Panc1 (cell line): ENCODE measurements at regions not wholly inside any gene's neighbourhood (a gene's known extent, or its start where the extent isn't known, plus 50 kb on each side); places are given as distances from the start of the nearest gene placed in this dataset.

Source experiments
- ATAC-seq: fragments of 200-7000 bp; cut with Tn5 transposase; 2 replicates; pipeline ENCODE4 v1.9.1; 2020; ENCODE audit warnings: mild to moderate bottlenecking, moderate library complexity
- BruUV-seq: library from RNA; stranded (reverse); fragments of 400-500 nt; replicated peaks from 2 replicates; lab custom pipeline; 2021; lab: Mats Ljungman, UMichigan
- CTCF ChIA-PET: fragments of 300-600 bp; sonication (Branson Sonifier 250); formaldehyde crosslinking; loops from one replicate; lab custom pipeline; 2022; ENCODE audit warnings: antibody characterized with exemption; lab: Charles Lee
- POLR2A ChIA-PET: fragments of 300-600 bp; sonication (Branson Sonifier 250); formaldehyde crosslinking; loops from one replicate; lab custom pipeline; 2022; ENCODE audit warnings: antibody characterized with exemption; lab: Charles Lee
- DNase-seq: peaks from one replicate; pipeline ENCODE4 v3.0.0-alpha.2; 2010; ENCODE audit warnings: low read depth, low spot score
- H3K27ac ChIP-seq: 2 replicates; pipeline ENCODE4 v1.5.1; 2011; ENCODE audit warnings: mild to moderate bottlenecking, low read length, inconsistent platforms
- H3K27me3 ChIP-seq: fragments of 200-500 bp; sonication (Bioruptor generic); 2 replicates; pipeline ENCODE4 v1.6.0; 2014; ENCODE audit warnings: low read length, inconsistent platforms; ENCODE audit not compliant: control insufficient read depth, insufficient read depth
- H3K36me3 ChIP-seq: fragments of 200-500 bp; sonication (Bioruptor generic); 2 replicates; pipeline ENCODE4 v1.5.1; 2014; ENCODE audit warnings: inconsistent platforms, mild to moderate bottlenecking, low read length, moderate library complexity; ENCODE audit not compliant: control insufficient read depth, insufficient read depth
- H3K4me1 ChIP-seq: 2 replicates; pipeline ENCODE4 v1.5.1; 2011; ENCODE audit warnings: inconsistent platforms, mild to moderate bottlenecking, low read length, moderate library complexity; ENCODE audit not compliant: control insufficient read depth, insufficient read depth
- H3K4me3 ChIP-seq, 2 experiments: 2 replicates each; pipeline ENCODE4 v1.5.1; 2011 to 2012; ENCODE audit warnings: low read depth in 2 of 2, low read length in 2 of 2, mild to moderate bottlenecking in 2 of 2, inconsistent platforms in 1 of 2, moderate library complexity in 1 of 2
- H3K9me3 ChIP-seq: fragments of 200-500 bp; sonication (Bioruptor generic); 2 replicates; pipeline ENCODE4 v1.5.1; 2014; ENCODE audit warnings: low read depth, mild to moderate bottlenecking, inconsistent platforms, low read length, moderate library complexity; ENCODE audit not compliant: control insufficient read depth, insufficient read depth
- CTCF ChIP-seq: fragments of 450-650 bp; IDR thresholded peaks from 2 replicates; pipeline ENCODE4 v1.5.1; 2017; ENCODE audit warnings: mild to moderate bottlenecking
- POLR2AphosphoS5 ChIP-seq: IDR thresholded peaks from 2 replicates; pipeline ENCODE4 v1.6.1; 2012; ENCODE audit warnings: mild to moderate bottlenecking, low read depth, low read length, moderate library complexity
- REST ChIP-seq, 2 experiments: IDR thresholded peaks; 2 replicates each; pipeline ENCODE4 v1.6.1; 2011 to 2012; ENCODE audit warnings: low read depth in 2 of 2, control low read depth in 1 of 2, low read length in 1 of 2, mild to moderate bottlenecking in 1 of 2, moderate library complexity in 1 of 2; ENCODE audit not compliant: insufficient read depth in 1 of 2
- SIN3A ChIP-seq: IDR thresholded peaks from 2 replicates; pipeline ENCODE4 v1.6.1; 2012; ENCODE audit warnings: low read depth, mild to moderate bottlenecking, low read length, moderate library complexity, borderline replicate concordance; ENCODE audit not compliant: insufficient read depth
- TCF7L2 ChIP-seq: IDR thresholded peaks from 2 replicates; pipeline ENCODE4 v1.6.1; 2011; ENCODE audit warnings: mild to moderate bottlenecking, low read depth, low read length, inconsistent platforms
- in situ Hi-C: cut with HindIII; loops from 2 replicates; pipeline ENCODE4 v1.10.0; 2016; ENCODE audit warnings: low sequenced_read_pairs, low pct_unique_long_range_greater_than_20kb
- intact Hi-C: fragments of 100-400 bp; cut with micrococcal nuclease; formaldehyde crosslinking; loops from one replicate; pipeline ENCODE4 v1.10.0; 2022; ENCODE audit not compliant: unreplicated experiment

GRCh38 chr19:28820289-28820688 lies 392.7 kb downstream of the UQCRFS1 start:
- H3K4me1 ChIP-seq, result no peaks in the 10 kb centered on the region
- H3K27me3 ChIP-seq, result no peaks in the 10 kb centered on the region
- H3K36me3 ChIP-seq, result no peaks in the 10 kb centered on the region
- in situ Hi-C loops (no loop called here), intact Hi-C loops (no loop called here)
- ATAC-seq (no peak), DNase-seq (no peak)
- ChIA-PET CTCF (no interaction called here), POLR2A (no interaction called here)
- H3K9me3 ChIP-seq, result no peaks in the 10 kb centered on the region
- no peak for TF ChIP-seq REST (IDR thresholded peaks at IDR 0.05; ENCODE audit: insufficient read depth in 1 of 2, low read depth in 2 of 2, low read length in 1 of 2)
- no peak for TF ChIP-seq POLR2AphosphoS5
- TF ChIP-seq SIN3A, result no peak
- no peak for TF ChIP-seq TCF7L2
- no peak for TF ChIP-seq CTCF
- BruUV-seq, result no TSS peak
- H3K4me3 ChIP-seq, result no peak overlapping the region
- no peak overlapping the region for H3K27ac ChIP-seq

DNA sequence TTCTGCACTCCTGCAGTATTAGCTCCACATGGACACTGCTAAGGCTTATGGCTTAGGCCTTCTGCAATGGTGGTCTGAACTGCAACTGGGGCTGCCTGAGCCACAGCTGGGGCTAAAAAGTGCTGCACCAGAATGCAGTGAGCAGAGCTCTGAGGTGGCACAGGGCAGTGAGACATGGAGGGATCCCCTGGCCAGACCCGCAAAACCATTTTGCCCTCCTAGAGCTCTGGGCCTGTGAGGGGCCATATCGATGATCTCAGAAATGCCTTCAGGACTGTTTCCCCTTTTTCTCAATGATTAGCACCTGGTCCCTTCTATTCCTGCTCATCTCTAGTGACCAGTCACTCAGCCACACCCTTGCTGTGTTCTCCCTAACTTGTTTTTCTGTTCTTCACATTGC lies 397.7 kb downstream of the UQCRFS1 start:
- ATAC-seq (no peak), DNase-seq (no peak)
- TF ChIP-seq CTCF, result no peak
- no peak for TF ChIP-seq REST (IDR thresholded peaks at IDR 0.05; ENCODE audit: insufficient read depth in 1 of 2, low read depth in 2 of 2, low read length in 1 of 2)
- TF ChIP-seq SIN3A, result no peak
- TF ChIP-seq POLR2AphosphoS5, result no peak
- TF ChIP-seq TCF7L2, result no peak
- POLR2A ChIA-PET, result interaction anchor here (0.6 kb wide), 1 partner anchor 11 kb away, joined by 6 read pairs; no protein-coding TSS in a partner anchor
- intact Hi-C loops (no loop called here), in situ Hi-C loops (no loop called here)
- Histone ChIP-seq H3K9me3 (no peaks in the 10 kb centered on the region), H3K4me1 (no peaks in the 10 kb centered on the region), H3K36me3 (no peaks in the 10 kb centered on the region; the same call in 1 of the 2 replicates), H3K27ac (no peak overlapping the region), H3K27me3 (no peaks in the 10 kb centered on the region), H3K4me3 (no peak overlapping the region)
- CTCF ChIA-PET, result no interaction called here
- BruUV-seq, result no TSS peak
